OCI-LY7 (cell line): ENCODE measurements at regions not wholly inside any gene's neighbourhood (a gene's known extent, or its start where the extent isn't known, plus 50 kb on each side); places are given as distances from the start of the nearest gene placed in this dataset.

Source experiments
- BruUV-seq: library from RNA; stranded (reverse); fragments of 400-500 nt; replicated peaks from 2 replicates; lab custom pipeline; 2021; lab: Mats Ljungman, UMichigan
- CTCF ChIA-PET: fragments of 300-600 bp; sonication (Branson Sonifier 250); formaldehyde crosslinking; loops from one replicate; lab custom pipeline; 2022; ENCODE audit warnings: antibody characterized with exemption; ENCODE audit not compliant: unreplicated experiment; lab: Charles Lee
- POLR2A ChIA-PET: fragments of 300-600 bp; sonication (Branson Sonifier 250); formaldehyde crosslinking; loops from one replicate; lab custom pipeline; 2022; ENCODE audit warnings: antibody characterized with exemption; lab: Charles Lee
- DNase-seq: peaks from one replicate; pipeline ENCODE4 v3.0.0-alpha.2; 2015; ENCODE audit warnings: low spot score
- H2AFZ ChIP-seq: fragments of 200-600 bp; sonication (generic), shearing (Covaris generic); 2 replicates; pipeline ENCODE4 v1.6.1; 2014; ENCODE audit warnings: mild to moderate bottlenecking, antibody characterized with exemption, low read length, moderate library complexity
- H3K27ac ChIP-seq: fragments of 200-600 bp; sonication (generic); 2 replicates; pipeline ENCODE4 v1.5.1; 2014; ENCODE audit warnings: mixed run types, low read depth, mild to moderate bottlenecking, moderate library complexity, low read length, inconsistent platforms; ENCODE audit not compliant: poor library complexity, severe bottlenecking
- H3K36me3 ChIP-seq: fragments of 200-600 bp; sonication (generic); 2 replicates; pipeline ENCODE4 v1.6.1; 2014; ENCODE audit warnings: mild to moderate bottlenecking, antibody characterized with exemption, low read length, moderate library complexity, mixed read lengths; ENCODE audit not compliant: insufficient read depth
- H3K4me1 ChIP-seq: fragments of 200-600 bp; sonication (generic); 2 replicates; pipeline ENCODE4 v1.5.1; 2014; ENCODE audit warnings: mild to moderate bottlenecking, low read length; ENCODE audit not compliant: insufficient read depth, poor library complexity, severe bottlenecking
- H3K4me2 ChIP-seq: fragments of 200-600 bp; sonication (generic); 2 replicates; pipeline ENCODE4 v1.6.1; 2014; ENCODE audit warnings: mild to moderate bottlenecking, low read length
- H3K4me3 ChIP-seq: fragments of 200-600 bp; sonication (generic); 2 replicates; pipeline ENCODE4 v1.5.1; 2014; ENCODE audit warnings: mild to moderate bottlenecking, low read depth, low read length; ENCODE audit not compliant: poor library complexity, severe bottlenecking
- H3K79me2 ChIP-seq: fragments of 200-600 bp; sonication (generic); 2 replicates; pipeline ENCODE4 v1.6.1; 2016; ENCODE audit warnings: low read depth, mild to moderate bottlenecking, low read length, moderate library complexity, mixed read lengths; ENCODE audit not compliant: insufficient read depth
- H3K9me2 ChIP-seq: fragments of 200-600 bp; sonication (generic); 2 replicates; pipeline ENCODE4 v1.6.1; 2016; ENCODE audit warnings: mild to moderate bottlenecking, low read length, mixed read lengths; ENCODE audit not compliant: insufficient read depth
- H3K9me3 ChIP-seq: fragments of 200-600 bp; sonication (generic); 2 replicates; pipeline ENCODE4 v1.6.1; 2014; ENCODE audit warnings: mild to moderate bottlenecking, mixed run types, low read length, mixed read lengths
- H4K20me1 ChIP-seq: fragments of 200-600 bp; sonication (generic); 2 replicates; pipeline ENCODE4 v1.6.1; 2014; ENCODE audit warnings: mild to moderate bottlenecking, antibody characterized with exemption, low read length, moderate library complexity, mixed read lengths; ENCODE audit not compliant: insufficient read depth
- CTCF ChIP-seq: fragments of 200-600 bp; sonication (generic); conservative IDR thresholded peaks from 2 replicates; pipeline ENCODE4 v1.5.1; 2014; ENCODE audit warnings: mild to moderate bottlenecking, antibody characterized with exemption, low read length, moderate library complexity, mixed read lengths
- EZH2phosphoT487 ChIP-seq: fragments of 200-600 bp; sonication (generic); IDR thresholded peaks from 2 replicates; pipeline ENCODE4 v1.6.1; 2018; ENCODE audit warnings: low read depth, borderline replicate concordance, mild to moderate bottlenecking, mixed run types, antibody characterized with exemption, low read length, moderate library complexity, mixed read lengths
- intact Hi-C: fragments of 100-400 bp; cut with micrococcal nuclease; formaldehyde crosslinking; loops from one replicate; pipeline ENCODE4 v1.10.0; 2022; ENCODE audit not compliant: unreplicated experiment

DNA sequence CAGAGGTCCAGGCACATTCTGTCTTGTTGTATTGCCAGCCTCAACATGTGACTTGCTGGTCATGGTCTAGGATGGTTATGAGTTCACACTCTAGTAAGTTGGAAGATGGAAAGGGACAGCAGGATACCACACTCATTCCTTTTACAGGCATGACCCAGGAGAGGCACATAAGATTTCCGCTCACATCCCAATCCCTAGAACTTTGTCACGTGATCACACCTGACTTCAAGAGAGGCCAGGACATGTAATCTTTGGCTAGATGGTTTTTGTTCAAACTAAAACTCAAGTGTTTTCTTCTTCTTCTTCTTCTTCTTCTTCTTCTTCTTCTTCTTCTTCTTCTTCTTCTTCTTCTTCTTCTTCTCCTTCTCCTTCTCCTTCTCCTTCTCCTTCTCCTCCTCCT lies 53.4 kb upstream of the ARX start:
- DNase-seq: no peak
- POLR2A ChIA-PET: no interaction called here
- TF ChIP-seq EZH2phosphoT487: no peak
- TF ChIP-seq CTCF: no peak
- CTCF ChIA-PET: no interaction called here
- Histone ChIP-seq H3K79me2 (no peaks in the 10 kb centered on the region), H3K4me1 (no peaks in the 10 kb centered on the region), H3K36me3 (no peaks in the 10 kb centered on the region), H3K9me2 (no peaks in the 10 kb centered on the region), H2AFZ (no peak overlapping the region), H3K9me3 (no peaks in the 10 kb centered on the region), H3K27ac (no peak overlapping the region), H3K4me3 (no peak overlapping the region), H4K20me1 (no peaks in the 10 kb centered on the region), H3K4me2 (no peak overlapping the region)
- BruUV-seq: no TSS peak
- intact Hi-C loops: no loop called here

DNA sequence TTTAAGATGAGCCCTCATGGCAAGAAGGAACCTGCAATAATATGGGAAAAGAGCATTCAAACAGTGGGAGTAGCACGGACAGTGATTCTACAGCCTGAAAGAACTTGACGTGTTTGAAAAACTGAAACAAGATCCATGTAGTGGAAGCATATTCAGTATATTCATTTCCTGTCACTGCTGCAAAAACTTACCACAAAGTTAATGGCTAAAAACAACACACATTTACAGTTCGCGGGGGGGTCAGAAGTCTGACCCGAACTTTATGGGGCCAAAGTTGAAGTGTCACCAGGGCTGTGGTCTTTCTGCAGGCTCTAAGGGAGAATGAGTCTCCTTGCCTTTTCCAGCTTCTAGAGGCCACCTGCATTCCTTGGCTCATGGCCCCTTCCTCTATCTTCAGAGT lies 52.6 kb upstream of the ARX start:
- ChIA-PET POLR2A (no interaction called here), CTCF (no interaction called here)
- no peaks in the 10 kb centered on the region for H4K20me1 ChIP-seq
- BruUV-seq: no TSS peak
- TF ChIP-seq EZH2phosphoT487 (no peak), CTCF (no peak)
- no peaks in the 10 kb centered on the region for H3K9me2 ChIP-seq
- intact Hi-C loops: no loop called here
- no peaks in the 10 kb centered on the region for H3K4me1 ChIP-seq
- no peaks in the 10 kb centered on the region for H3K9me3 ChIP-seq
- no peak overlapping the region for H2AFZ ChIP-seq
- H3K4me3 ChIP-seq: no peak overlapping the region
- DNase-seq: no peak
- no peaks in the 10 kb centered on the region for H3K79me2 ChIP-seq
- no peak overlapping the region for H3K27ac ChIP-seq
- no peak overlapping the region for H3K4me2 ChIP-seq
- H3K36me3 ChIP-seq: no peaks in the 10 kb centered on the region

GRCh38 chrX:25067271-25068172 lies 51.8 kb upstream of the ARX start:
- no peak overlapping the region for H2AFZ ChIP-seq
- H3K36me3 ChIP-seq: no peaks in the 10 kb centered on the region
- H3K4me3 ChIP-seq: no peak overlapping the region
- H3K9me3 ChIP-seq: no peaks in the 10 kb centered on the region
- ChIA-PET CTCF (no interaction called here), POLR2A (interaction anchor here (0.6 kb wide), 2 partner anchors 17 to 686 kb away, joined by 3 to 4 read pairs; no protein-coding TSS in a partner anchor)
- H4K20me1 ChIP-seq: no peaks in the 10 kb centered on the region
- no peak for DNase-seq
- no peaks in the 10 kb centered on the region for H3K4me1 ChIP-seq
- no peak overlapping the region for H3K27ac ChIP-seq
- no peaks in the 10 kb centered on the region for H3K79me2 ChIP-seq
- intact Hi-C loops: no loop called here
- H3K4me2 ChIP-seq: no peak overlapping the region
- BruUV-seq: no TSS peak
- no peaks in the 10 kb centered on the region for H3K9me2 ChIP-seq
- no peak for TF ChIP-seq CTCF
- no peak for TF ChIP-seq EZH2phosphoT487
